ENCODE measurements at regions not wholly inside any gene's neighbourhood (a gene's known extent, or its start where the extent isn't known, plus 50 kb on each side); places are given as distances from the start of the nearest gene placed in this dataset.

DNA sequence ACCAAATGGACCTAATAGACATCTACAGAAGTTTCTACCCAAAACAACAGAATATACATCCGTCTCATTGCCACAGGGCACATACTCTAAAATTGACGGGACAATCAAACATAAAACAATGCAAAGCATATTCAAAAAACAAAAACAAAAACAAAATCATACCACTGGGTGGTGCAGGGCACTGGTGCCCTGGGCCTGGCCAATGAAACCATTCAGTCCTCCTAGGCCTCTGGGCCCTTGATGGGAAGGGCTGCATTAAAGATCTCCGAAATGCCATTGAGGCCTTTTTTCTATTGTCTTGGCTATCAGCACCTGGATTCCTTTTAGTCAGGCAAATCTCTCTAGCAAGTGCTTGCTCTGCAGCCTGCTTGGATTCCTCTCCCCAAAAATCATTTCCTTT lies 213.9 kb upstream of the ZCCHC13 start:
- no peaks in the 10 kb centered on the region for H3K36me3 ChIP-seq (replicated peaks in 1 of 2; ENCODE audit: control extremely low read depth in 1 of 2, control insufficient read depth in 1 of 2, extremely low read depth in 1 of 2, insufficient read depth in 2 of 2, low read length in 1 of 2)
- DNase-seq (no peak), ATAC-seq (ENCODE audit: low read depth) (no peak)
- no peaks in the 10 kb centered on the region for H3K79me2 ChIP-seq (ENCODE audit: control insufficient read depth, insufficient read depth, low read length)
- no peaks in the 10 kb centered on the region for H3K4me1 ChIP-seq (ENCODE audit: control insufficient read depth in 2 of 2, insufficient read depth in 2 of 2, low read length in 2 of 2)
- no peaks in the 10 kb centered on the region for H4K20me1 ChIP-seq (ENCODE audit: control insufficient read depth, insufficient read depth, low read length, poor library complexity, severe bottlenecking)
- WGBS (ENCODE audit: insufficient coverage), result 45% methylated on average over 2 of the region's 3 CpGs
- H3K4me3 ChIP-seq (ENCODE audit: control extremely low read depth in 1 of 5, extremely low read depth in 1 of 5, insufficient read depth in 1 of 5, low read depth in 2 of 5, low read length in 4 of 5), result no peak overlapping the region
- TF ChIP-seq EZH2 (IDR thresholded peaks at IDR 0.05; ENCODE audit: borderline replicate concordance, insufficient read depth, low read depth, low read length, poor library complexity, severe bottlenecking), result no peak
- TF ChIP-seq, protein P1, sequence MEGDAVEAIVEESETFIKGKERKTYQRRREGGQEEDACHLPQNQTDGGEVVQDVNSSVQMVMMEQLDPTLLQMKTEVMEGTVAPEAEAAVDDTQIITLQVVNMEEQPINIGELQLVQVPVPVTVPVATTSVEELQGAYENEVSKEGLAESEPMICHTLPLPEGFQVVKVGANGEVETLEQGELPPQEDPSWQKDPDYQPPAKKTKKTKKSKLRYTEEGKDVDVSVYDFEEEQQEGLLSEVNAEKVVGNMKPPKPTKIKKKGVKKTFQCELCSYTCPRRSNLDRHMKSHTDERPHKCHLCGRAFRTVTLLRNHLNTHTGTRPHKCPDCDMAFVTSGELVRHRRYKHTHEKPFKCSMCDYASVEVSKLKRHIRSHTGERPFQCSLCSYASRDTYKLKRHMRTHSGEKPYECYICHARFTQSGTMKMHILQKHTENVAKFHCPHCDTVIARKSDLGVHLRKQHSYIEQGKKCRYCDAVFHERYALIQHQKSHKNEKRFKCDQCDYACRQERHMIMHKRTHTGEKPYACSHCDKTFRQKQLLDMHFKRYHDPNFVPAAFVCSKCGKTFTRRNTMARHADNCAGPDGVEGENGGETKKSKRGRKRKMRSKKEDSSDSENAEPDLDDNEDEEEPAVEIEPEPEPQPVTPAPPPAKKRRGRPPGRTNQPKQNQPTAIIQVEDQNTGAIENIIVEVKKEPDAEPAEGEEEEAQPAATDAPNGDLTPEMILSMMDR (IDR thresholded peaks at IDR 0.05), result no peak
- POLR2A ChIA-PET, result no interaction called here
- H3K27ac Mint-ChIP-seq, result no peak overlapping the region
- no peak overlapping the region for H3K27ac ChIP-seq (ENCODE audit: low read length in 2 of 2)
- no peak overlapping the region for H3K9ac ChIP-seq (ENCODE audit: low read length)
- H2AFZ ChIP-seq (ENCODE audit: insufficient read depth, low read depth, low read length, poor library complexity, severe bottlenecking), result no peak overlapping the region
- H3K27me3 Mint-ChIP-seq, result no peaks in the 10 kb centered on the region
- no peak overlapping the region for H3K4me3 Mint-ChIP-seq
- CTCF ChIA-PET, result no interaction called here
- no peaks in the 10 kb centered on the region for H3K27me3 ChIP-seq (replicated peaks in 1 of 4; ENCODE audit: control extremely low read depth in 1 of 4, control insufficient read depth in 3 of 4, insufficient read depth in 4 of 4, low read length in 3 of 4)
- peaks cover 0 to 12% (median 0%) of the 10 kb centered on the region in 3 donors for H3K9me3 ChIP-seq (ENCODE audit: control extremely low read depth in 1 of 3, control insufficient read depth in 2 of 3, insufficient read depth in 1 of 3, low read length in 2 of 3)
- peaks cover 2% of the 10 kb centered on the region for H3K9me3 Mint-ChIP-seq (ENCODE audit: insufficient read depth)
- intact Hi-C loops (cut with micrococcal nuclease), result no loop called here
- H3K4me2 ChIP-seq (replicated peaks; ENCODE audit: low read depth, low read length, poor library complexity, severe bottlenecking), result no peak overlapping the region
- no peaks in the 10 kb centered on the region for H3K4me1 Mint-ChIP-seq

DNA sequence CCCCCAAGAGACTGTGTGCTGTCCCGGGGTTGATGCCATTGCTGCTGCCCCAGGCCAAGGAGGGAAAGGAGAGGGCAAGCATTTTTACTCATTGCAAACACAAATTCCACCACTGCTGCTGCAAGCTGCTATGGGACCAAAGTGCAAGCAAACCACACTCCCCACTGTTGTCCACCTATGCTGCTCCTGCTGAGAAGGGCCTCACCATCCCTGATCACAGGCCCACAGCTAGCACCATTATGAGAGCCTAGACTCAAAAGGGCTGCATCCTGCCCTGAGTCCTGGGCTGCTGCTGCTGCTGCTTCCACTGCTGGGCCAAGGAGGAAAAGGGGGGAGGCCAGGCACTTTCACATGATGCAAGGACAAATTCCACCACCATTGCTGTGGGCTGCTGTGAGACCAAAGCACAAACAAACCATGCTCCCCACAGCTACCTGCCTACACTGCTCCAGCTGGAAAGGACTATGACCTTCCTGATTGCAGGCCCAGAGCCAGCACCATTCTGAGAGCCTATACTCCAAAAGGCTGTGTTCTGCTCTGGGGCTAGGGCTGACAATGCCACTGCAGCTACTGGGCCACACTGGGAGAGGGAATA lies 218.2 kb upstream of the ZCCHC13 start:
- TF ChIP-seq EZH2 (IDR thresholded peaks at IDR 0.05; ENCODE audit: borderline replicate concordance, insufficient read depth, low read depth, low read length, poor library complexity, severe bottlenecking), result no peak
- TF ChIP-seq, protein P1 (IDR thresholded peaks at IDR 0.05), result no peak
- Mint-ChIP-seq H3K27ac (no peak overlapping the region), H3K4me1 (no peaks in the 10 kb centered on the region)

More for the DNA sequence above, 218.2 kb upstream of the ZCCHC13 start:
- H3K27me3 ChIP-seq (replicated peaks in 1 of 4; ENCODE audit: control extremely low read depth in 1 of 4, control insufficient read depth in 3 of 4, insufficient read depth in 4 of 4, low read length in 3 of 4), result no peaks in the 10 kb centered on the region
- no peaks in the 10 kb centered on the region for H3K36me3 ChIP-seq (replicated peaks in 1 of 2; ENCODE audit: control extremely low read depth in 1 of 2, control insufficient read depth in 1 of 2, extremely low read depth in 1 of 2, insufficient read depth in 2 of 2, low read length in 1 of 2)
- ChIA-PET CTCF (no interaction called here), POLR2A (no interaction called here)
- H3K4me2 ChIP-seq (replicated peaks; ENCODE audit: low read depth, low read length, poor library complexity, severe bottlenecking), result no peak overlapping the region
- H3K4me3 Mint-ChIP-seq, result no peak overlapping the region
- no peak overlapping the region for H3K4me3 ChIP-seq (ENCODE audit: control extremely low read depth in 1 of 5, extremely low read depth in 1 of 5, insufficient read depth in 1 of 5, low read depth in 2 of 5, low read length in 4 of 5)
- H3K9me3 Mint-ChIP-seq (ENCODE audit: insufficient read depth), result peaks cover 2% of the 10 kb centered on the region
- H3K4me1 ChIP-seq (ENCODE audit: control insufficient read depth in 2 of 2, insufficient read depth in 2 of 2, low read length in 2 of 2), result no peaks in the 10 kb centered on the region
- no peak overlapping the region for H3K9ac ChIP-seq (ENCODE audit: low read length)
- ATAC-seq (ENCODE audit: low read depth) (no peak), DNase-seq (no peak)
- H3K79me2 ChIP-seq (ENCODE audit: control insufficient read depth, insufficient read depth, low read length), result no peaks in the 10 kb centered on the region
- H3K9me3 ChIP-seq (ENCODE audit: control extremely low read depth in 1 of 3, control insufficient read depth in 2 of 3, insufficient read depth in 1 of 3, low read length in 2 of 3), result peaks cover 0 to 12% (median 0%) of the 10 kb centered on the region in 3 donors
- H3K27ac ChIP-seq (ENCODE audit: low read length in 2 of 2), result no peak overlapping the region
- intact Hi-C loops (cut with micrococcal nuclease), result no loop called here
- H2AFZ ChIP-seq (ENCODE audit: insufficient read depth, low read depth, low read length, poor library complexity, severe bottlenecking), result no peak overlapping the region
- H4K20me1 ChIP-seq (ENCODE audit: control insufficient read depth, insufficient read depth, low read length, poor library complexity, severe bottlenecking), result no peaks in the 10 kb centered on the region
- no peaks in the 10 kb centered on the region for H3K27me3 Mint-ChIP-seq
- WGBS (ENCODE audit: insufficient coverage), result no CpG with 5 or more reads among the region's 1 CpG
